GM18951 (cell line): ENCODE measurements at regions not wholly inside any gene's neighbourhood (a gene's known extent, or its start where the extent isn't known, plus 50 kb on each side); places are given as distances from the start of the nearest gene placed in this dataset.

Experiments used
- POLR2A ChIP-seq: IDR thresholded peaks from 4 replicates; pipeline ENCODE4 v1.6.1; 2011; ENCODE audit warnings: mild to moderate bottlenecking; ENCODE audit not compliant: insufficient read length, insufficient read depth; ENCODE audit errors: extremely low read depth
- in situ Hi-C: fragments of 300-500 bp; cut with MboI; formaldehyde crosslinking; loops from one replicate; pipeline ENCODE4 v1.12.0; 2022; ENCODE audit warnings: low sequenced_read_pairs, mixed read lengths, inconsistent platforms; ENCODE audit not compliant: unreplicated experiment

GRCh38 chr4:126859314-126859713 is 773.4 kb upstream of the INTU start:
- TF ChIP-seq POLR2A, result no peak
- in situ Hi-C loops, result no loop called here

GRCh38 chr4:126859872-126860271 is 772.9 kb upstream of the INTU start:
- TF ChIP-seq POLR2A, result no peak
- in situ Hi-C loops, result no loop called here

GRCh38 chr4:126860308-126860707 is 772.4 kb upstream of the INTU start:
- no peak for TF ChIP-seq POLR2A
- in situ Hi-C loops, result no loop called here

DNA sequence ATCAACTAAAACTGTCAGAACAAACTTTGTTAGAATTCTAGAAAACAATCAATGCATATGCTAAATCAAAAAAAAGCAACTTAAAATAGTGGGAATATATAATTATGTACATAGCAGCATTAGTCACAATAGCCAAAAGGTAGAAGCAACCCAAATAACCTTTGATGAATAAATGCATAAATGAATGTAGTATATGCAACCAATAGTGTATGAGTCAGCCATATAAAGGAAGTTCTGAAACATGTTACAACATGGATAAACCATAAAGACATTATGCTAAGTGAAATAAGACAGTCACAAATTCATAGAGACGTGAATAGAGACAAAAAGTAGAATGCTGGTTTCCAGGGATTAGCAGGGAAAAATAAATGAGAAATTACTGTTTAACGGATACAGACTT is 762.8 kb upstream of the INTU start:
- in situ Hi-C loops, result no loop called here
- no peak for TF ChIP-seq POLR2A

GRCh38 chr4:126871810-126872209 is 760.9 kb upstream of the INTU start:
- TF ChIP-seq POLR2A, result no peak
- in situ Hi-C loops, result no loop called here

- in situ Hi-C loops, result no loop called here
- no peak for TF ChIP-seq POLR2A
These were observed 758.2 kb upstream of the INTU start for GRCh38 chr4:126874533-126874932.

DNA sequence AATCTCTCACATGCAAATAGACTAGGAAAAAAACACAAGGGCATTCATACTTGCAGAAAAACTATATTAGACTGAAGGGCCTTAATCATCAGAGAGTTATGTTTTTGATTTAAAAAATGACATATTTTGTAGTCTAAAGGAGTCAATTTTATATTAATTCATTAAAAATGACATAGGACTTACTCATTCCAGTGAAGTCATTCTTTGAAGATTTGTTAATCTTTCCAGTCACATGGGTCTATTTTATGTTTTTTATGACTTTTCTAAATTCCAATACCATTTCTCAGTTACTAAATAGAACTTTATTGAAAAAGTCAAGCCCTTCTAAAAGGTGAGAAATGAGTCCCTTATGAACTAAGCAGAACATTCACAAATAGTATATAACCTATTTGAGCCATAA is 743.8 kb upstream of the INTU start:
- in situ Hi-C loops, result no loop called here
- no peak for TF ChIP-seq POLR2A

DNA sequence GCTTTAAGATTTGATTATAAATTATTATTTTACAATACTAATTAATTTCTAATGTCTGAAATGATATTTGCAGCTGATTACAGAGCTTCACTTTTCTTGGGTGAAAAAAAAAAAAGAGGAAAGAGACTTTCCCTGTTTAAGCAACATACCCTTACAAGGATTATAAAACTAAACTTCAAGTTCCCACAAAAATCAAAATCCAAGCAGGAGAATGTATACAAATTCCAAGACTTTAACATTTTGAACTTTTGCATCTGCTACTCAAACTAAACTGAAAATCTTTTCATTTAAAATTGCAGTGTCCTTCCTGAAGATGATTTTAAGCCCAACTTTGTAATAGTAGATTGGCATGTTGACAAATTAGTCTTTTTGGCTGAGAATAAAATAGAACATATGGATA is 742.4 kb upstream of the INTU start:
- in situ Hi-C loops, result no loop called here
- no peak for TF ChIP-seq POLR2A

DNA sequence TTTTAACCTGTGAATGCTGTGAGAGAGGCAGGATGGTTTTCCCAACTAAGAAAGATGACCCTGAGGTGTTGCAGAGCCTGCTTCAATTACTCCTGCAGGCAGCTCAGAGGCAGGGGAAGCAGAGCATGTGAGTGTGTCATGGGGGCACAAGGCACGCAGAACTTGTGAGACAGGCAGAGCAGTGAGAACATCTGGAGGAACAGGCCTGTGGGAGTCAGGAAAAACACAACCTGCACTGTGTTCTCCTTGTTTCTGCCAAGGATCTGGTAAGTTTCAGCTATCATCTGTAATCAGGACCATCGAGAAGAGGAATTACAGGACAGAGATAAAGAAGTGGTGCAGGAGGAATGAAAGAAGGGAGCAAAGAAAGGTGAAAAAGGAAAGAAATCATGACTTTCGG is 741.8 kb upstream of the INTU start:
- in situ Hi-C loops, result no loop called here
- no peak for TF ChIP-seq POLR2A

- no peak for TF ChIP-seq POLR2A
- in situ Hi-C loops, result no loop called here
These were observed 737.8 kb upstream of the INTU start for GRCh38 chr4:126894963-126895362.

GRCh38 chr4:126895988-126896570 is 736.7 kb upstream of the INTU start:
- no peak for TF ChIP-seq POLR2A
- in situ Hi-C loops, result no loop called here

DNA sequence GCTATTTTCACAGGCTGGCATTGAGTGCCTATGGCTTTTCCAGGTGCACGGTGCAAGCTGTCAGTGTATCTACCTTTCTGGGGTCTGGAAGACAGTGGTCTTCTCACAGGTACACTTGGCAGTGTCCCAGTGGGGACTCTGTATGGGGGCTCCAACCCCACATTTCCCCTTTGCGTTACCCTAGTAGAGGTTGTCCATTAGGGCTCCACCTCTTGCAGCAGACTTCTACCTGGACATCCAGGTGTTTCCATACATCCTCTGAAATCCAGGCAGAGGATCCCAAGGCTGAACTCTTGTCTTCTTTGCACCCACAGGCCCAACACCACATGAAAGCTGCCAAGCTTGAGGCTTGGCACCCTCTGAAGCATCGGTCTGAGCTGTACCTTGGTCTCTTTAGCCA is 735.7 kb upstream of the INTU start:
- no peak for TF ChIP-seq POLR2A
- in situ Hi-C loops, result no loop called here

- in situ Hi-C loops, result no loop called here
- no peak for TF ChIP-seq POLR2A
These were observed 733.9 kb upstream of the INTU start for GRCh38 chr4:126898815-126899214.

DNA sequence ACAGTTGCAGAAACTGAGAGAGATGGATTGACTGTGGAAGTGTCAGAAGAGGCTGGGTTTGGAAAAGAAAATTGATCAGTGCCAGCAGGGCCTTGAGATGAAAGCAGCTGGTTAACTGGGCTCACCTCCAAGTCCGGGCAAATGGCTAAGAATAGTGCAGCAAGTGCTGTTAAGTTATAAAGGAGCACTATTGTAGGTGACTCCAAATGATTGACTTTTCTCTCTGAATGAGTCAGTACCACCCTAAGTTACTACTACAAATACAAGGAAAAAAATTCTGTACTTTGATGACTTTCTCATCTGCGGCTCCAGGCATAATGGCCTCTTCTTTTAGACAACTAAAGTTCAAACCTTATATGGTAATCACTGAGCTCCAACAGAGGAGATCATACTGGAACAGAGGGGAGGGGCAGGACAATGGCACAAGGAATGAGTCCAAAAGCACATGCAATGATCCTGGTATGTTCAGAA is 733.4 kb upstream of the INTU start:
- TF ChIP-seq POLR2A, result no peak
- in situ Hi-C loops, result no loop called here

GRCh38 chr4:126906466-126906865 is 726.3 kb upstream of the INTU start:
- no peak for TF ChIP-seq POLR2A
- in situ Hi-C loops, result no loop called here
